Duodenal mucosa (tissue), 2 donors: ENCODE measurements at regions not wholly inside any gene's neighbourhood (a gene's known extent, or its start where the extent isn't known, plus 50 kb on each side); places are given as distances from the start of the nearest gene placed in this dataset.
"Not testable (repeated sequence)": the region's sequence is repeated elsewhere in the genome, so short reads cannot be mapped to it uniquely, and the experiment has no call there.

ENCODE experiments used
- H3K27ac ChIP-seq: one replicate; pipeline ENCODE4 v1.7.0; 2013; ENCODE audit warnings: low read depth, low read length
- H3K27me3 ChIP-seq, 2 donors: one replicate each; pipeline ENCODE4 v1.7.0; 2013; ENCODE audit warnings: low read length in 2 of 2, control low read depth in 1 of 2; ENCODE audit not compliant: insufficient read depth in 2 of 2, control insufficient read depth in 1 of 2
- H3K36me3 ChIP-seq, 2 donors: one replicate each; pipeline ENCODE4 v1.7.0; 2013; ENCODE audit warnings: low read length in 2 of 2, control low read depth in 1 of 2; ENCODE audit not compliant: insufficient read depth in 2 of 2, control insufficient read depth in 1 of 2
- H3K4me1 ChIP-seq, 2 donors: one replicate each; pipeline ENCODE4 v1.7.0; 2013; ENCODE audit warnings: low read length in 2 of 2, control low read depth in 1 of 2; ENCODE audit not compliant: insufficient read depth in 2 of 2, control insufficient read depth in 1 of 2
- H3K4me3 ChIP-seq, 2 donors: one replicate each; pipeline ENCODE4 v1.7.0; 2013; ENCODE audit warnings: low read length in 2 of 2, low read depth in 1 of 2
- H3K9ac ChIP-seq, 2 donors: one replicate each; pipeline ENCODE4 v1.7.0; 2013; ENCODE audit warnings: low read length in 2 of 2, low read depth in 1 of 2
- H3K9me3 ChIP-seq, 2 donors: one replicate each; pipeline ENCODE4 v1.7.0; 2013; ENCODE audit warnings: low read length in 2 of 2, control low read depth in 1 of 2; ENCODE audit not compliant: control insufficient read depth in 1 of 2

- H3K27me3 ChIP-seq, H3K9me3 ChIP-seq, H3K36me3 ChIP-seq, H3K4me1 ChIP-seq, H3K4me3 ChIP-seq, H3K9ac ChIP-seq, H3K27ac ChIP-seq: not testable (repeated sequence)
These were observed 829.7 kb downstream of the TMEM121 start for GRCh38 chr14:106355881-106356642.

- H3K27ac ChIP-seq, H3K27me3 ChIP-seq, H3K36me3 ChIP-seq, H3K4me1 ChIP-seq, H3K9me3 ChIP-seq, H3K4me3 ChIP-seq, H3K9ac ChIP-seq: not testable (repeated sequence)
These were observed 830.2 kb downstream of the TMEM121 start for GRCh38 chr14:106356643-106356930.

GRCh38 chr14:106359157-106359887 is 832.9 kb downstream of the TMEM121 start:
- H3K9ac ChIP-seq, H3K4me1 ChIP-seq, H3K9me3 ChIP-seq, H3K27me3 ChIP-seq, H3K4me3 ChIP-seq, H3K27ac ChIP-seq, H3K36me3 ChIP-seq: not testable (repeated sequence)

GRCh38 chr14:106365371-106365770 is 839.0 kb downstream of the TMEM121 start:
- H3K9ac ChIP-seq, H3K4me3 ChIP-seq, H3K9me3 ChIP-seq, H3K4me1 ChIP-seq, H3K36me3 ChIP-seq, H3K27me3 ChIP-seq, H3K27ac ChIP-seq: not testable (repeated sequence)

GRCh38 chr14:106365894-106366293 is 839.5 kb downstream of the TMEM121 start:
- not testable (repeated sequence) for H3K27me3 ChIP-seq, H3K4me1 ChIP-seq, H3K9ac ChIP-seq, H3K27ac ChIP-seq, H3K36me3 ChIP-seq, H3K4me3 ChIP-seq, H3K9me3 ChIP-seq

GRCh38 chr14:106366971-106367370 is 840.6 kb downstream of the TMEM121 start:
- H3K27me3 ChIP-seq, H3K4me3 ChIP-seq, H3K9ac ChIP-seq, H3K9me3 ChIP-seq, H3K27ac ChIP-seq, H3K36me3 ChIP-seq, H3K4me1 ChIP-seq: not testable (repeated sequence)

GRCh38 chr14:106369456-106369855 is 843.1 kb downstream of the TMEM121 start:
- not testable (repeated sequence) for H3K27ac ChIP-seq, H3K27me3 ChIP-seq, H3K9ac ChIP-seq, H3K36me3 ChIP-seq, H3K4me1 ChIP-seq, H3K9me3 ChIP-seq, H3K4me3 ChIP-seq

- Histone ChIP-seq H3K9ac (no peak overlapping the region), H3K4me3 (no peak overlapping the region), H3K4me1 (peaks cover 0 to 6% of the 10 kb centered on the region in 2 donors), H3K27ac (no peak overlapping the region), H3K27me3 (no peaks in the 10 kb centered on the region), H3K36me3 (no peaks in the 10 kb centered on the region), H3K9me3 (no peaks in the 10 kb centered on the region)
These were observed 846.7 kb downstream of the TMEM121 start for GRCh38 chr14:106372870-106373652.

- not testable (repeated sequence) for H3K36me3 ChIP-seq, H3K4me1 ChIP-seq, H3K27me3 ChIP-seq, H3K27ac ChIP-seq, H3K9me3 ChIP-seq, H3K4me3 ChIP-seq, H3K9ac ChIP-seq
These were observed 847.3 kb downstream of the TMEM121 start for GRCh38 chr14:106373653-106374110.

- no peak overlapping the region for H3K27ac ChIP-seq
- no peaks in the 10 kb centered on the region for H3K9me3 ChIP-seq
- no peaks in the 10 kb centered on the region for H3K27me3 ChIP-seq
- H3K4me1 ChIP-seq: peaks cover 0 to 6% of the 10 kb centered on the region in 2 donors
- H3K36me3 ChIP-seq: no peaks in the 10 kb centered on the region
- no peak overlapping the region for H3K9ac ChIP-seq
- H3K4me3 ChIP-seq: no peak overlapping the region
These were observed 851.0 kb downstream of the TMEM121 start for GRCh38 chr14:106377432-106377831.
